ENCODE measurements at regions not wholly inside any gene's neighbourhood (a gene's known extent, or its start where the extent isn't known, plus 50 kb on each side); places are given as distances from the start of the nearest gene placed in this dataset.

DNA sequence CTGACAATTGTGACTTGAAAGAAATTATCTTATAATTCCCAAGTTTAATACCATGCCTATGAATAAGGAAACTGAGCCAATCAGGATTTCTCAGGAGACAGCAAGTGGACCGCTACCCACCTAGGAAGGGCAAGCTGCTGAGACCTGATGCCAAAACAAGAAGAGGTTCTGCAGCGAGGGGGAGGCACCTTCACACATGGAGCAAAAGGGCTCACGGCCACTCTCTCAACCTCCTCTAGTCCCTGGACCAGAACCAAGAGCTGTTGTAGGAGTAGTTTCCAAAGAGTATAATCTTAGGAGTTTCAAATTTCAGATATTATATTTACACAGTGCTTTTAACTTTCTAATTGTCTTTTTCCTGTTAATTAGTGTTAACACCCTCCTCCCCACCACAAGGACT, 154.7 kb upstream of the ETAA1 start:
- TF ChIP-seq NR2C2 (IDR thresholded peaks at IDR 0.05; ENCODE audit: borderline replicate concordance, control insufficient read depth, insufficient read length, low read depth): no peak
- TF ChIP-seq MXI1 (IDR thresholded peaks at IDR 0.05; ENCODE audit: low read depth, low read length): no peak
- TF ChIP-seq, protein P1, sequence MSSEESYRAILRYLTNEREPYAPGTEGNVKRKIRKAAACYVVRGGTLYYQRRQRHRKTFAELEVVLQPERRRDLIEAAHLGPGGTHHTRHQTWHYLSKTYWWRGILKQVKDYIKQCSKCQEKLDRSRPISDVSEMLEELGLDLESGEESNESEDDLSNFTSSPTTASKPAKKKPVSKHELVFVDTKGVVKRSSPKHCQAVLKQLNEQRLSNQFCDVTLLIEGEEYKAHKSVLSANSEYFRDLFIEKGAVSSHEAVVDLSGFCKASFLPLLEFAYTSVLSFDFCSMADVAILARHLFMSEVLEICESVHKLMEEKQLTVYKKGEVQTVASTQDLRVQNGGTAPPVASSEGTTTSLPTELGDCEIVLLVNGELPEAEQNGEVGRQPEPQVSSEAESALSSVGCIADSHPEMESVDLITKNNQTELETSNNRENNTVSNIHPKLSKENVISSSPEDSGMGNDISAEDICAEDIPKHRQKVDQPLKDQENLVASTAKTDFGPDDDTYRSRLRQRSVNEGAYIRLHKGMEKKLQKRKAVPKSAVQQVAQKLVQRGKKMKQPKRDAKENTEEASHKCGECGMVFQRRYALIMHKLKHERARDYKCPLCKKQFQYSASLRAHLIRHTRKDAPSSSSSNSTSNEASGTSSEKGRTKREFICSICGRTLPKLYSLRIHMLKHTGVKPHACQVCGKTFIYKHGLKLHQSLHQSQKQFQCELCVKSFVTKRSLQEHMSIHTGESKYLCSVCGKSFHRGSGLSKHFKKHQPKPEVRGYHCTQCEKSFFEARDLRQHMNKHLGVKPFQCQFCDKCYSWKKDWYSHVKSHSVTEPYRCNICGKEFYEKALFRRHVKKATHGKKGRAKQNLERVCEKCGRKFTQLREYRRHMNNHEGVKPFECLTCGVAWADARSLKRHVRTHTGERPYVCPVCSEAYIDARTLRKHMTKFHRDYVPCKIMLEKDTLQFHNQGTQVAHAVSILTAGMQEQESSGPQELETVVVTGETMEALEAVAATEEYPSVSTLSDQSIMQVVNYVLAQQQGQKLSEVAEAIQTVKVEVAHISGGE (CRISPR knock-in tag; IDR thresholded peaks at IDR 0.05): no peak
- TF ChIP-seq, protein P2, sequence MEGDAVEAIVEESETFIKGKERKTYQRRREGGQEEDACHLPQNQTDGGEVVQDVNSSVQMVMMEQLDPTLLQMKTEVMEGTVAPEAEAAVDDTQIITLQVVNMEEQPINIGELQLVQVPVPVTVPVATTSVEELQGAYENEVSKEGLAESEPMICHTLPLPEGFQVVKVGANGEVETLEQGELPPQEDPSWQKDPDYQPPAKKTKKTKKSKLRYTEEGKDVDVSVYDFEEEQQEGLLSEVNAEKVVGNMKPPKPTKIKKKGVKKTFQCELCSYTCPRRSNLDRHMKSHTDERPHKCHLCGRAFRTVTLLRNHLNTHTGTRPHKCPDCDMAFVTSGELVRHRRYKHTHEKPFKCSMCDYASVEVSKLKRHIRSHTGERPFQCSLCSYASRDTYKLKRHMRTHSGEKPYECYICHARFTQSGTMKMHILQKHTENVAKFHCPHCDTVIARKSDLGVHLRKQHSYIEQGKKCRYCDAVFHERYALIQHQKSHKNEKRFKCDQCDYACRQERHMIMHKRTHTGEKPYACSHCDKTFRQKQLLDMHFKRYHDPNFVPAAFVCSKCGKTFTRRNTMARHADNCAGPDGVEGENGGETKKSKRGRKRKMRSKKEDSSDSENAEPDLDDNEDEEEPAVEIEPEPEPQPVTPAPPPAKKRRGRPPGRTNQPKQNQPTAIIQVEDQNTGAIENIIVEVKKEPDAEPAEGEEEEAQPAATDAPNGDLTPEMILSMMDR (IDR thresholded peaks at IDR 0.05 in 2 of 3, conservative IDR thresholded peaks at IDR 0.05 in 1 of 3; ENCODE audit: control insufficient read depth in 2 of 3, extremely low read depth in 1 of 3, insufficient read depth in 1 of 3, low read depth in 3 of 3, low read length in 3 of 3): no peak
- no peak for TF ChIP-seq ZNF207 (IDR thresholded peaks at IDR 0.05; ENCODE audit: borderline replicate concordance)
- TF ChIP-seq, protein P3, sequence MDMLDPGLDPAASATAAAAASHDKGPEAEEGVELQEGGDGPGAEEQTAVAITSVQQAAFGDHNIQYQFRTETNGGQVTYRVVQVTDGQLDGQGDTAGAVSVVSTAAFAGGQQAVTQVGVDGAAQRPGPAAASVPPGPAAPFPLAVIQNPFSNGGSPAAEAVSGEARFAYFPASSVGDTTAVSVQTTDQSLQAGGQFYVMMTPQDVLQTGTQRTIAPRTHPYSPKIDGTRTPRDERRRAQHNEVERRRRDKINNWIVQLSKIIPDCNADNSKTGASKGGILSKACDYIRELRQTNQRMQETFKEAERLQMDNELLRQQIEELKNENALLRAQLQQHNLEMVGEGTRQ (IDR thresholded peaks at IDR 0.05; ENCODE audit: borderline replicate concordance, low read depth, low read length): no peak
- no peak for TF ChIP-seq HDGF (IDR thresholded peaks at IDR 0.05)
- TF ChIP-seq ZSCAN29 (IDR thresholded peaks at IDR 0.05): no peak

All from GM12878 (cell line).